K562 (cell line): ENCODE measurements at regions not wholly inside any gene's neighbourhood (a gene's known extent, or its start where the extent isn't known, plus 50 kb on each side); places are given as distances from the start of the nearest gene placed in this dataset.

Experiments
- ATAC-seq: fragments of 200-7000 bp; cut with Tn5 transposase; 3 replicates; pipeline ENCODE4 v1.9.1; 2020; ENCODE audit warnings: moderate library complexity
- BruUV-seq: library from RNA; stranded (reverse); fragments of 400-500 nt; replicated peaks from 2 replicates; lab custom pipeline; 2021; lab: Mats Ljungman, UMichigan
- CTCF ChIA-PET: fragments of 300-600 bp; formaldehyde crosslinking; extraction: SDS; loops from one replicate; lab custom pipeline; 2021; ENCODE audit warnings: low intra/inter-chr PET ratio; lab: Yijun Ruan, JAX
- POLR2A ChIA-PET: fragments of 300-600, 350-650 bp; sonication (Branson Sonifier 250); formaldehyde crosslinking; extraction: SDS; loops from one replicate; lab custom pipeline; 2021; ENCODE audit warnings: antibody characterized with exemption, inconsistent platforms; lab: Yijun Ruan, JAX
- DNase-seq, 4 experiments: peaks; one replicate each; pipeline versions ENCODE4 v3.0.0 to v3.0.0-alpha.2; 2011 to 2018; ENCODE audit warnings: low spot score in 3 of 4, mixed read lengths in 3 of 4; ENCODE audit errors: extremely low read depth in 1 of 4
- FAIRE-seq: peaks from 2 replicates; lab custom pipeline; 2011; peaks lifted over from hg19 to GRCh38; lab: Jason Lieb, UNC
- H2AFZ ChIP-seq: 2 replicates; pipeline ENCODE4 v1.6.0; 2011; ENCODE audit warnings: low read depth, low read length, control low read depth, inconsistent platforms
- H3K27ac ChIP-seq: fragments of 200-600 bp; 3 replicates; pipeline ENCODE4 v1.8.0; 2011; ENCODE audit warnings: low read depth, mild to moderate bottlenecking, control low read depth, inconsistent platforms, low read length, moderate library complexity, mixed read lengths; ENCODE audit errors: extremely low read depth
- H3K27me3 ChIP-seq, 2 experiments: fragments of 300-600 bp in 1 of 2; 2 replicates in 1 of 2; 3 replicates in 1 of 2; pipeline versions ENCODE4 v1.6.0 to v1.8.0; 2011; ENCODE audit warnings: inconsistent platforms in 2 of 2, low read length in 2 of 2, mild to moderate bottlenecking in 1 of 2, mixed read lengths in 1 of 2, moderate library complexity in 1 of 2; ENCODE audit not compliant: control insufficient read depth in 2 of 2, insufficient read depth in 2 of 2
- H3K36me3 ChIP-seq: fragments of 300-600 bp; 3 replicates; pipeline ENCODE4 v1.8.0; 2011; ENCODE audit warnings: mild to moderate bottlenecking, low read length, inconsistent platforms; ENCODE audit not compliant: control insufficient read depth, insufficient read depth
- H3K4me1 ChIP-seq, 2 experiments: fragments of 200-600 bp in 1 of 2; replicated peaks in 1 of 2; 2 replicates in 1 of 2; 3 replicates in 1 of 2; pipeline versions ENCODE4 v1.5.1 to v1.8.0; 2011; ENCODE audit warnings: inconsistent platforms in 2 of 2, low read length in 2 of 2, mild to moderate bottlenecking in 1 of 2, mixed read lengths in 1 of 2, moderate library complexity in 1 of 2; ENCODE audit not compliant: control insufficient read depth in 2 of 2, insufficient read depth in 2 of 2
- H3K4me2 ChIP-seq: 2 replicates; pipeline ENCODE4 v1.6.1; 2011; ENCODE audit warnings: low read length, control low read depth, inconsistent platforms, mixed read lengths; ENCODE audit not compliant: insufficient read depth
- H3K4me3 ChIP-seq: fragments of 200-600 bp; sonication (generic), shearing (Covaris generic); 2 replicates; pipeline ENCODE4 v1.5.1; 2016; ENCODE audit warnings: control low read depth, inconsistent platforms
- H3K79me2 ChIP-seq: fragments of 200-600 bp; 3 replicates; pipeline ENCODE4 v1.8.0; 2011; ENCODE audit warnings: low read length, inconsistent platforms; ENCODE audit not compliant: control insufficient read depth, insufficient read depth
- H3K9ac ChIP-seq, 2 experiments: 2 replicates each; pipeline versions ENCODE4 v1.6.0 to v1.6.1; 2011; ENCODE audit warnings: low read depth in 2 of 2, low read length in 2 of 2, control low read depth in 1 of 2, inconsistent platforms in 1 of 2, mild to moderate bottlenecking in 1 of 2, mixed read lengths in 1 of 2; ENCODE audit not compliant: insufficient read depth in 1 of 2
- H3K9me1 ChIP-seq: one replicate; pipeline ENCODE4 v1.6.0; 2011; ENCODE audit warnings: inconsistent platforms, mild to moderate bottlenecking, low read length, moderate library complexity; ENCODE audit not compliant: control insufficient read depth, insufficient read depth
- H3K9me3 ChIP-seq: replicated peaks from 2 replicates; pipeline ENCODE4 v1.5.1; 2011; ENCODE audit warnings: low read depth, low read length, inconsistent platforms; ENCODE audit not compliant: control insufficient read depth, insufficient read depth
- H4K20me1 ChIP-seq: replicated peaks from 2 replicates; pipeline ENCODE4 v1.6.1; 2011; ENCODE audit warnings: low read length, inconsistent platforms, mixed read lengths; ENCODE audit not compliant: control insufficient read depth, insufficient read depth
- DNMT1 ChIP-seq: fragments of 450-650 bp; IDR thresholded peaks from 2 replicates; pipeline ENCODE4 v1.6.1; 2016; ENCODE audit warnings: antibody characterized with exemption, mild to moderate bottlenecking
- KDM1A ChIP-seq, 2 experiments: fragments of 450-650 bp; IDR thresholded peaks; 2 replicates each; pipeline ENCODE4 v1.6.1; 2016; ENCODE audit warnings: mild to moderate bottlenecking in 2 of 2
- MEF2A ChIP-seq: IDR thresholded peaks from 2 replicates; pipeline ENCODE4 v1.6.1; 2011; ENCODE audit warnings: low read depth, mild to moderate bottlenecking, low read length, moderate library complexity; ENCODE audit not compliant: control insufficient read depth
- MTF1 ChIP-seq: fragments of 250-450 bp; sonication (Bioruptor Pico); IDR thresholded peaks from 2 replicates; pipeline ENCODE4 v1.9.0; 2021; ENCODE audit warnings: moderate library complexity, mild to moderate bottlenecking, inconsistent platforms, borderline replicate concordance
- SIN3A ChIP-seq, 2 experiments: fragments of 150-350 bp in 1 of 2; IDR thresholded peaks; 2 replicates each; pipeline ENCODE4 v1.6.1; 2011 to 2016; ENCODE audit warnings: borderline replicate concordance in 2 of 2, low read depth in 2 of 2, low read length in 2 of 2, mild to moderate bottlenecking in 2 of 2, moderate library complexity in 2 of 2; ENCODE audit not compliant: control insufficient read depth in 1 of 2
- SRSF9 ChIP-seq: fragments of 200-400 bp; formaldehyde crosslinking; IDR thresholded peaks from 2 replicates; pipeline ENCODE4 v1.6.1; 2017; ENCODE audit warnings: low read depth, low read length, borderline replicate concordance
- YBX1 ChIP-seq: fragments of 450-650 bp; IDR thresholded peaks from 2 replicates; pipeline ENCODE4 v1.7.1; 2016; ENCODE audit warnings: mild to moderate bottlenecking
- ZBTB26 ChIP-seq: fragments of 450-650 bp; formaldehyde crosslinking; IDR thresholded peaks from 2 replicates; pipeline ENCODE4 v1.4.0; 2022; ENCODE audit warnings: missing genetic modification characterization
- ZFP36 ChIP-seq: fragments of 150-350 bp; IDR thresholded peaks from 2 replicates; pipeline ENCODE4 v1.6.1; 2018; ENCODE audit warnings: low read length, low read depth; ENCODE audit not compliant: partially characterized antibody
- ZNF311 ChIP-seq: fragments of 250-450 bp; sonication (Bioruptor Pico); IDR thresholded peaks from 2 replicates; pipeline ENCODE4 v1.4.0; 2020; ENCODE audit warnings: mild to moderate bottlenecking, moderate library complexity
- ZNF41 ChIP-seq: fragments of 250-450 bp; sonication (Bioruptor Pico); conservative IDR thresholded peaks from 2 replicates; pipeline ENCODE4 v1.4.0; 2020; ENCODE audit warnings: mild to moderate bottlenecking
- ZNF561 ChIP-seq: fragments of 450-650 bp; formaldehyde crosslinking; conservative IDR thresholded peaks from 2 replicates; pipeline ENCODE4 v1.4.0; 2020; ENCODE audit warnings: mild to moderate bottlenecking, moderate library complexity
- ZNF668 ChIP-seq: fragments of 250-450 bp; sonication (Bioruptor Pico); IDR thresholded peaks from 2 replicates; pipeline ENCODE4 v1.8.0; 2022; ENCODE audit warnings: mild to moderate bottlenecking, inconsistent platforms
- WGBS: fragments of 100-300 bp; shearing (Covaris generic); methylation state at CpG from one replicate; pipeline ENCODE4 v1.1.6; 2016; ENCODE audit warnings: low coverage, mixed read lengths; ENCODE audit not compliant: insufficient coverage; ENCODE audit errors: missing lambda C conversion rate; 5-methylcytosine and 5-hydroxymethylcytosine counted together
- in situ Hi-C: fragments of 300-500 bp; cut with MboI; formaldehyde crosslinking; loops from 4 replicates; pipeline ENCODE4 v1.15.0; 2018; ENCODE audit warnings: inconsistent platforms, mixed read lengths
- intact Hi-C: fragments of 100-400 bp; cut with micrococcal nuclease; formaldehyde crosslinking; loops from 2 replicates; pipeline ENCODE4 v1.14.2; 2022

- 3% methylated on average over 7 of the region's 7 CpGs for WGBS
Observed at GRCh38 chr2:238988105-238988504, 140.2 kb downstream of the TWIST2 start.

GRCh38 chr2:238988752-238989151, 140.9 kb downstream of the TWIST2 start:
- no peaks in the 10 kb centered on the region for H3K4me1 ChIP-seq
- WGBS: 2% methylated on average over 5 of the region's 5 CpGs
- in situ Hi-C loops: no loop called here
- intact Hi-C loops: no loop called here
- no peaks in the 10 kb centered on the region for H3K9me1 ChIP-seq
- ChIA-PET POLR2A (no interaction called here), CTCF (no interaction called here)
- H3K27me3 ChIP-seq: peaks cover 0 to 27% of the 10 kb centered on the region in 2 experiments; a peak in 3 of 5 replicates
- BruUV-seq: no TSS peak
- TF ChIP-seq MTF1 (CRISPR knock-in tag) (no peak), YBX1 (no peak), ZNF561 (CRISPR knock-in tag) (no peak), DNMT1 (no peak), MEF2A (no peak), ZNF311 (CRISPR knock-in tag) (no peak), SRSF9 (no peak), SIN3A (IDR thresholded peaks at IDR 0.05; ENCODE audit: borderline replicate concordance in 2 of 2, control insufficient read depth in 1 of 2, low read depth in 2 of 2, low read length in 2 of 2) (no peak), KDM1A (IDR thresholded peaks at IDR 0.05) (no peak), ZBTB26 (CRISPR knock-in tag) (no peak), ZNF41 (CRISPR knock-in tag) (no peak)
- H3K4me2 ChIP-seq: no peak overlapping the region
- H3K27ac ChIP-seq: no peak overlapping the region
- H3K4me3 ChIP-seq: no peak overlapping the region
- H2AFZ ChIP-seq: no peak overlapping the region
- no peak overlapping the region for H3K9ac ChIP-seq
- no peaks in the 10 kb centered on the region for H3K79me2 ChIP-seq
- no peaks in the 10 kb centered on the region for H4K20me1 ChIP-seq
- FAIRE-seq (no peak), ATAC-seq (no peak), DNase-seq (no peak)
- H3K9me3 ChIP-seq: no peaks in the 10 kb centered on the region
- H3K36me3 ChIP-seq: no peaks in the 10 kb centered on the region

More at GRCh38 chr2:238988105-238988504, 140.2 kb downstream of the TWIST2 start:
- intact Hi-C loops: no loop called here
- Histone ChIP-seq H3K9me1 (no peaks in the 10 kb centered on the region), H2AFZ (no peak overlapping the region), H3K4me2 (no peak overlapping the region), H3K9me3 (no peaks in the 10 kb centered on the region), H3K79me2 (no peaks in the 10 kb centered on the region), H3K4me1 (no peaks in the 10 kb centered on the region), H3K27ac (no peak overlapping the region), H3K9ac (no peak overlapping the region), H4K20me1 (no peaks in the 10 kb centered on the region), H3K4me3 (no peak overlapping the region), H3K36me3 (no peaks in the 10 kb centered on the region), H3K27me3 (peaks cover 0 to 27% of the 10 kb centered on the region in 2 experiments; a peak in 2 of 5 replicates)
- no peak for FAIRE-seq
- in situ Hi-C loops: no loop called here
- ChIA-PET POLR2A (no interaction called here), CTCF (no interaction called here)
- no TSS peak for BruUV-seq
- DNase-seq: no peak
- ATAC-seq: no peak
- TF ChIP-seq ZFP36 (peak; percentile 56), ZNF668 (CRISPR knock-in tag) (no peak)
